Osteoblast (primary cell): ENCODE measurements at regions not wholly inside any gene's neighbourhood (a gene's known extent, or its start where the extent isn't known, plus 50 kb on each side); places are given as distances from the start of the nearest gene placed in this dataset.

Experiments used
- DNase-seq: peaks from one replicate; pipeline ENCODE4 v3.0.0; 2011; ENCODE audit warnings: low spot score, mixed read lengths; ENCODE audit not compliant: insufficient read length; ENCODE audit errors: missing footprints
- H2AFZ ChIP-seq: 2 replicates; pipeline ENCODE4 v1.6.0; 2011; ENCODE audit warnings: mild to moderate bottlenecking, low read length
- H3K27ac ChIP-seq: 2 replicates; pipeline ENCODE4 v1.5.1; 2011; ENCODE audit warnings: mild to moderate bottlenecking, low read depth, low read length, moderate library complexity
- H3K27me3 ChIP-seq: 2 replicates; pipeline ENCODE4 v1.6.0; 2012; ENCODE audit warnings: mild to moderate bottlenecking, control low read depth, inconsistent platforms, low read length, moderate library complexity; ENCODE audit not compliant: insufficient read depth
- H3K36me3 ChIP-seq: 2 replicates; pipeline ENCODE4 v1.5.1; 2011; ENCODE audit warnings: mild to moderate bottlenecking, low read length, control low read depth, moderate library complexity; ENCODE audit not compliant: insufficient read depth
- H3K4me1 ChIP-seq: 2 replicates; pipeline ENCODE4 v1.5.1; 2011; ENCODE audit warnings: mild to moderate bottlenecking, low read length, control low read depth, moderate library complexity; ENCODE audit not compliant: insufficient read depth
- H3K4me2 ChIP-seq: 2 replicates; pipeline ENCODE4 v1.6.0; 2011; ENCODE audit warnings: mild to moderate bottlenecking, low read length; ENCODE audit not compliant: insufficient read depth
- H3K4me3 ChIP-seq: fragments of 200-600 bp; sonication (generic); 3 replicates; pipeline ENCODE4 v1.5.1; 2012; ENCODE audit warnings: mild to moderate bottlenecking, low read length, inconsistent platforms; ENCODE audit not compliant: insufficient read depth
- H3K79me2 ChIP-seq: 2 replicates; pipeline ENCODE4 v1.6.0; 2012; ENCODE audit warnings: mild to moderate bottlenecking, low read length, control low read depth, inconsistent platforms; ENCODE audit not compliant: insufficient read depth
- H3K9me3 ChIP-seq: 2 replicates; pipeline ENCODE4 v1.5.1; 2011; ENCODE audit warnings: low read depth, low read length, control low read depth
- H4K20me1 ChIP-seq: 2 replicates; pipeline ENCODE4 v1.6.0; 2012; ENCODE audit warnings: mild to moderate bottlenecking, low read length, control low read depth; ENCODE audit not compliant: insufficient read depth
- CTCF ChIP-seq: IDR thresholded peaks from 2 replicates; pipeline ENCODE4 v1.5.1; 2011; ENCODE audit warnings: mild to moderate bottlenecking, low read depth, low read length, moderate library complexity; ENCODE audit errors: extremely low read depth

- Histone ChIP-seq H3K36me3 (no peaks in the 10 kb centered on the region), H3K79me2 (no peaks in the 10 kb centered on the region), H3K4me3 (no peak overlapping the region), H3K27ac (no peak overlapping the region), H2AFZ (no peak overlapping the region), H3K4me2 (no peak overlapping the region), H3K27me3 (no peaks in the 10 kb centered on the region), H4K20me1 (no peaks in the 10 kb centered on the region), H3K9me3 (no peaks in the 10 kb centered on the region), H3K4me1 (no peaks in the 10 kb centered on the region)
- no peak for DNase-seq
- no peak for TF ChIP-seq CTCF
Observed at GRCh38 chr9:31471010-31471409, 913.4 kb upstream of the ACO1 start.

GRCh38 chr9:31486630-31487029 is 897.8 kb upstream of the ACO1 start:
- TF ChIP-seq CTCF = no peak

GRCh38 chr9:31490551-31491106 is 893.8 kb upstream of the ACO1 start:
- no peaks in the 10 kb centered on the region for H3K79me2 ChIP-seq
- H3K27me3 ChIP-seq = no peaks in the 10 kb centered on the region
- DNase-seq = no peak
- H3K4me1 ChIP-seq = no peaks in the 10 kb centered on the region
- no peak for TF ChIP-seq CTCF
- no peak overlapping the region for H3K4me3 ChIP-seq
- H2AFZ ChIP-seq = no peak overlapping the region
- H3K27ac ChIP-seq = no peak overlapping the region
- H3K4me2 ChIP-seq = no peak overlapping the region
- H4K20me1 ChIP-seq = no peaks in the 10 kb centered on the region
- H3K36me3 ChIP-seq = no peaks in the 10 kb centered on the region
- no peaks in the 10 kb centered on the region for H3K9me3 ChIP-seq

More at GRCh38 chr9:31486630-31487029, 897.8 kb upstream of the ACO1 start:
- Histone ChIP-seq H3K27me3 (no peaks in the 10 kb centered on the region), H3K4me2 (no peak overlapping the region), H3K9me3 (no peaks in the 10 kb centered on the region), H4K20me1 (no peaks in the 10 kb centered on the region), H3K36me3 (no peaks in the 10 kb centered on the region), H3K27ac (no peak overlapping the region), H3K4me1 (no peaks in the 10 kb centered on the region), H3K79me2 (no peaks in the 10 kb centered on the region), H3K4me3 (no peak overlapping the region), H2AFZ (no peak overlapping the region)
- DNase-seq = no peak

- H3K4me2 ChIP-seq = no peak overlapping the region
- no peaks in the 10 kb centered on the region for H3K27me3 ChIP-seq
Observed at GRCh38 chr9:31492229-31492628, 892.2 kb upstream of the ACO1 start.

More at GRCh38 chr9:31492229-31492628, 892.2 kb upstream of the ACO1 start:
- Histone ChIP-seq H3K36me3 (no peaks in the 10 kb centered on the region), H3K79me2 (no peaks in the 10 kb centered on the region), H3K4me3 (no peak overlapping the region), H3K27ac (no peak overlapping the region), H3K9me3 (no peaks in the 10 kb centered on the region), H2AFZ (no peak overlapping the region), H4K20me1 (no peaks in the 10 kb centered on the region), H3K4me1 (no peaks in the 10 kb centered on the region)
- DNase-seq = no peak
- no peak for TF ChIP-seq CTCF
